ENCODE measurements at regions not wholly inside any gene's neighbourhood (a gene's known extent, or its start where the extent isn't known, plus 50 kb on each side); places are given as distances from the start of the nearest gene placed in this dataset.
A peak's percentile ranks its signal among the peaks of the same experiment; 100 is the strongest.

- H3K27me3 ChIP-seq (ENCODE audit: insufficient read depth, low read length, poor library complexity) = no peaks in the 10 kb centered on the region
- no peak overlapping the region for H4K5ac ChIP-seq (ENCODE audit: low read length)
- H3K4me3 ChIP-seq (ENCODE audit: low read length) = no peak overlapping the region
- no peak overlapping the region for H3K4me2 ChIP-seq (ENCODE audit: low read length)
- no peak overlapping the region for H3K18ac ChIP-seq (ENCODE audit: low read length)
- H3K79me1 ChIP-seq (ENCODE audit: low read length) = no peaks in the 10 kb centered on the region
- H2BK5ac ChIP-seq (ENCODE audit: low read length) = no peak overlapping the region
- no peak overlapping the region for H3K56ac ChIP-seq (ENCODE audit: low read length)
- WGBS (ENCODE audit: extremely low coverage, insufficient coverage, low lambda C conversion rate) = no CpG with 5 or more reads among the region's 5 CpGs
- H2AK5ac ChIP-seq (ENCODE audit: low read length) = no peak overlapping the region
- H3K4me1 ChIP-seq (ENCODE audit: control insufficient read depth, low read depth, low read length) = no peaks in the 10 kb centered on the region
- no peak overlapping the region for H2BK120ac ChIP-seq (ENCODE audit: low read depth, low read length)
- H3K23ac ChIP-seq (ENCODE audit: low read length) = no peak overlapping the region
- no peak overlapping the region for H2BK15ac ChIP-seq (replicated peaks; ENCODE audit: low read depth)
- H3K36me3 ChIP-seq (ENCODE audit: control insufficient read depth, insufficient read depth, low read length) = no peaks in the 10 kb centered on the region
- H3K9ac ChIP-seq (ENCODE audit: low read length) = no peak overlapping the region
- no peak for DNase-seq
- no peak overlapping the region for H4K8ac ChIP-seq (ENCODE audit: low read depth, low read length)
- no peak overlapping the region for H3K27ac ChIP-seq (ENCODE audit: low read depth, low read length)
- H3K79me2 ChIP-seq (ENCODE audit: control insufficient read depth, insufficient read depth, low read length) = no peaks in the 10 kb centered on the region
- no peak overlapping the region for H3K4ac ChIP-seq (ENCODE audit: low read depth, low read length)
Measured at GRCh38 chr13:50156561-50157127, 141.4 kb downstream of the KCNRG start.

- DNase-seq = no peak
- WGBS (ENCODE audit: extremely low coverage, insufficient coverage, low lambda C conversion rate) = no CpG with 5 or more reads among the region's 4 CpGs
- H3K56ac ChIP-seq (ENCODE audit: low read length) = no peak overlapping the region
- H3K23ac ChIP-seq (ENCODE audit: low read length) = no peak overlapping the region
- no peak overlapping the region for H3K18ac ChIP-seq (ENCODE audit: low read length)
- no peak overlapping the region for H2BK15ac ChIP-seq (replicated peaks; ENCODE audit: low read depth)
- no peak overlapping the region for H3K4ac ChIP-seq (ENCODE audit: low read depth, low read length)
- no peak overlapping the region for H3K4me3 ChIP-seq (ENCODE audit: low read length)
- H3K27ac ChIP-seq (ENCODE audit: low read depth, low read length) = no peak overlapping the region
- no peak overlapping the region for H4K5ac ChIP-seq (ENCODE audit: low read length)
- H3K27me3 ChIP-seq (ENCODE audit: insufficient read depth, low read length, poor library complexity) = no peaks in the 10 kb centered on the region
- H3K9ac ChIP-seq (ENCODE audit: low read length) = no peak overlapping the region
- H3K79me1 ChIP-seq (ENCODE audit: low read length) = no peaks in the 10 kb centered on the region
- H3K4me1 ChIP-seq (ENCODE audit: control insufficient read depth, low read depth, low read length) = no peaks in the 10 kb centered on the region
- H2AK5ac ChIP-seq (ENCODE audit: low read length) = no peak overlapping the region
- no peak overlapping the region for H2BK120ac ChIP-seq (ENCODE audit: low read depth, low read length)
- H3K36me3 ChIP-seq (ENCODE audit: control insufficient read depth, insufficient read depth, low read length) = no peaks in the 10 kb centered on the region
- H2BK5ac ChIP-seq (ENCODE audit: low read length) = no peak overlapping the region
- H3K79me2 ChIP-seq (ENCODE audit: control insufficient read depth, insufficient read depth, low read length) = no peaks in the 10 kb centered on the region
- H4K8ac ChIP-seq (ENCODE audit: low read depth, low read length) = no peak overlapping the region
- no peak overlapping the region for H3K4me2 ChIP-seq (ENCODE audit: low read length)
Measured at GRCh38 chr13:50158385-50159165, 143.3 kb downstream of the KCNRG start.

DNA sequence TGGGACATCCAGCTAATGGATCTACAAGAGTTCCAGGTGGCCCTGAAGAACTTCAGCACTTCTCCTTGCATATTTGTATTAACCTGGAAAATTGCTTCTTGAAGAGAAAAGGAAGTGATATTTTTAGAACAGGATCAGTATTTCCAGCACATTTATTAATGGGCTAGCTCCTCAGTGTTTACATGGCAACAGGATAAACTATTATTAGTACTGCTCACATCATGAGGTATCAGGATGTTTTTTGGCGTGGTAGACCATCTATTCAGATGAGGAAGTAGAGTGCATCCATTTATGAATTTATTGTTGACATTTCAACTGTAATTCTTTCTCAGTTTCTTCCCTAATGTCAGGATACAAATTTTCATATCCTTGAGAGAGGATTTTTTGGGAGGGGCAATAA lies 144.4 kb downstream of the KCNRG start:
- Histone ChIP-seq H3K36me3 (ENCODE audit: control insufficient read depth, insufficient read depth, low read length) (no peaks in the 10 kb centered on the region), H4K8ac (ENCODE audit: low read depth, low read length) (no peak overlapping the region), H2AK5ac (ENCODE audit: low read length) (no peak overlapping the region), H3K56ac (ENCODE audit: low read length) (no peak overlapping the region), H2BK5ac (ENCODE audit: low read length) (no peak overlapping the region), H3K4me2 (ENCODE audit: low read length) (no peak overlapping the region), H3K23ac (ENCODE audit: low read length) (no peak overlapping the region), H3K4ac (ENCODE audit: low read depth, low read length) (no peak overlapping the region), H2BK15ac (replicated peaks; ENCODE audit: low read depth) (no peak overlapping the region), H4K5ac (ENCODE audit: low read length) (no peak overlapping the region), H3K18ac (ENCODE audit: low read length) (no peak overlapping the region), H2BK120ac (ENCODE audit: low read depth, low read length) (no peak overlapping the region), H3K9ac (ENCODE audit: low read length) (no peak overlapping the region), H3K79me1 (ENCODE audit: low read length) (no peaks in the 10 kb centered on the region), H3K27me3 (ENCODE audit: insufficient read depth, low read length, poor library complexity) (no peaks in the 10 kb centered on the region), H3K27ac (ENCODE audit: low read depth, low read length) (no peak overlapping the region), H3K4me3 (ENCODE audit: low read length) (no peak overlapping the region), H3K79me2 (ENCODE audit: control insufficient read depth, insufficient read depth, low read length) (no peaks in the 10 kb centered on the region), H3K4me1 (ENCODE audit: control insufficient read depth, low read depth, low read length) (no peaks in the 10 kb centered on the region)
- WGBS (ENCODE audit: extremely low coverage, insufficient coverage, low lambda C conversion rate) = no CpG with 5 or more reads among the region's 1 CpG
- DNase-seq = no peak

DNA sequence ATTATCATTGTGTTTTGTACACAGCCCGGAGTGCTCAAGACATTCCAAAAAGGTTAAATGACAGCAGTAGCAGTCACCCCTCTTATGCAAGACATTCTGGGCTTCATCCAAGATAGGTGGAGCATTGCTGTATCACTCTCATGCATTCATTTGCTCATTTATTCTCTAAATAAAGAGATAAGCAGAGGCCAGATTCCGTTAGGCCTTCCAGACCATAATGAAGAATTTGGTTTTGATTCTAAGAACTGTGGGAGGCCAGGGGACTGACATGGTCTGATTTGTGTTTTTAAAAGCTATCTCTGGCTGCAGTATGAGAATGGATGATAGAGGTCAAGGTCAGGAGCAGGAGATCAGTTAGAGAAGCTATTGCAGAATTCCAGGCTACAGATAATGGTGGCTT lies 145.8 kb downstream of the KCNRG start:
- no peaks in the 10 kb centered on the region for H3K79me1 ChIP-seq (ENCODE audit: low read length)
- no peak overlapping the region for H2BK5ac ChIP-seq (ENCODE audit: low read length)
- no peak overlapping the region for H3K27ac ChIP-seq (ENCODE audit: low read depth, low read length)
- H2BK15ac ChIP-seq (replicated peaks; ENCODE audit: low read depth) = no peak overlapping the region
- no CpG with 5 or more reads among the region's 2 CpGs for WGBS (ENCODE audit: extremely low coverage, insufficient coverage, low lambda C conversion rate)
- H3K4me1 ChIP-seq (ENCODE audit: control insufficient read depth, low read depth, low read length) = no peaks in the 10 kb centered on the region
- H3K9ac ChIP-seq (ENCODE audit: low read length) = no peak overlapping the region
- H2AK5ac ChIP-seq (ENCODE audit: low read length) = no peak overlapping the region
- no peak overlapping the region for H3K18ac ChIP-seq (ENCODE audit: low read length)
- no peak for DNase-seq
- no peak overlapping the region for H4K5ac ChIP-seq (ENCODE audit: low read length)
- H3K4me3 ChIP-seq (ENCODE audit: low read length) = no peak overlapping the region
- H3K79me2 ChIP-seq (ENCODE audit: control insufficient read depth, insufficient read depth, low read length) = no peaks in the 10 kb centered on the region
- no peak overlapping the region for H2BK120ac ChIP-seq (ENCODE audit: low read depth, low read length)
- H3K4me2 ChIP-seq (ENCODE audit: low read length) = no peak overlapping the region
- H3K23ac ChIP-seq (ENCODE audit: low read length) = no peak overlapping the region
- H3K36me3 ChIP-seq (ENCODE audit: control insufficient read depth, insufficient read depth, low read length) = no peaks in the 10 kb centered on the region
- H3K56ac ChIP-seq (ENCODE audit: low read length) = no peak overlapping the region
- H3K4ac ChIP-seq (ENCODE audit: low read depth, low read length) = no peak overlapping the region
- H3K27me3 ChIP-seq (ENCODE audit: insufficient read depth, low read length, poor library complexity) = no peaks in the 10 kb centered on the region
- no peak overlapping the region for H4K8ac ChIP-seq (ENCODE audit: low read depth, low read length)

- no peaks in the 10 kb centered on the region for H3K79me2 ChIP-seq (ENCODE audit: control insufficient read depth, insufficient read depth, low read length)
- no peak overlapping the region for H3K4me2 ChIP-seq (ENCODE audit: low read length)
- no CpG with 5 or more reads among the region's 4 CpGs for WGBS (ENCODE audit: extremely low coverage, insufficient coverage, low lambda C conversion rate)
- no peak overlapping the region for H4K5ac ChIP-seq (ENCODE audit: low read length)
- H2BK5ac ChIP-seq (ENCODE audit: low read length) = no peak overlapping the region
- H3K79me1 ChIP-seq (ENCODE audit: low read length) = no peaks in the 10 kb centered on the region
- H3K18ac ChIP-seq (ENCODE audit: low read length) = no peak overlapping the region
- no peak overlapping the region for H3K9ac ChIP-seq (ENCODE audit: low read length)
- no peak overlapping the region for H3K56ac ChIP-seq (ENCODE audit: low read length)
- H3K27me3 ChIP-seq (ENCODE audit: insufficient read depth, low read length, poor library complexity) = no peaks in the 10 kb centered on the region
- H3K4me1 ChIP-seq (ENCODE audit: control insufficient read depth, low read depth, low read length) = no peaks in the 10 kb centered on the region
- peak; percentile 14 for DNase-seq
- no peak overlapping the region for H3K4ac ChIP-seq (ENCODE audit: low read depth, low read length)
- H3K27ac ChIP-seq (ENCODE audit: low read depth, low read length) = no peak overlapping the region
- no peak overlapping the region for H2AK5ac ChIP-seq (ENCODE audit: low read length)
- no peak overlapping the region for H2BK15ac ChIP-seq (replicated peaks; ENCODE audit: low read depth)
- H4K8ac ChIP-seq (ENCODE audit: low read depth, low read length) = no peak overlapping the region
- no peaks in the 10 kb centered on the region for H3K36me3 ChIP-seq (ENCODE audit: control insufficient read depth, insufficient read depth, low read length)
- H2BK120ac ChIP-seq (ENCODE audit: low read depth, low read length) = no peak overlapping the region
- H3K23ac ChIP-seq (ENCODE audit: low read length) = no peak overlapping the region
- H3K4me3 ChIP-seq (ENCODE audit: low read length) = no peak overlapping the region
Measured at GRCh38 chr13:50162001-50162400, 146.8 kb downstream of the KCNRG start.

GRCh38 chr13:50162567-50162966 lies 147.3 kb downstream of the KCNRG start:
- H3K79me2 ChIP-seq (ENCODE audit: control insufficient read depth, insufficient read depth, low read length) = no peaks in the 10 kb centered on the region
- no peak overlapping the region for H3K27ac ChIP-seq (ENCODE audit: low read depth, low read length)
- H2BK5ac ChIP-seq (ENCODE audit: low read length) = no peak overlapping the region
- WGBS (ENCODE audit: extremely low coverage, insufficient coverage, low lambda C conversion rate) = no CpG with 5 or more reads among the region's 2 CpGs
- no peak overlapping the region for H4K5ac ChIP-seq (ENCODE audit: low read length)
- no peak overlapping the region for H3K9ac ChIP-seq (ENCODE audit: low read length)
- H2BK120ac ChIP-seq (ENCODE audit: low read depth, low read length) = no peak overlapping the region
- H2AK5ac ChIP-seq (ENCODE audit: low read length) = no peak overlapping the region
- no peak for DNase-seq
- no peak overlapping the region for H3K23ac ChIP-seq (ENCODE audit: low read length)
- H3K18ac ChIP-seq (ENCODE audit: low read length) = no peak overlapping the region
- H3K56ac ChIP-seq (ENCODE audit: low read length) = no peak overlapping the region
- H3K79me1 ChIP-seq (ENCODE audit: low read length) = no peaks in the 10 kb centered on the region
- no peaks in the 10 kb centered on the region for H3K36me3 ChIP-seq (ENCODE audit: control insufficient read depth, insufficient read depth, low read length)
- H2BK15ac ChIP-seq (replicated peaks; ENCODE audit: low read depth) = no peak overlapping the region
- no peak overlapping the region for H3K4me2 ChIP-seq (ENCODE audit: low read length)
- H3K4me1 ChIP-seq (ENCODE audit: control insufficient read depth, low read depth, low read length) = no peaks in the 10 kb centered on the region
- no peak overlapping the region for H3K4me3 ChIP-seq (ENCODE audit: low read length)
- no peak overlapping the region for H3K4ac ChIP-seq (ENCODE audit: low read depth, low read length)
- no peak overlapping the region for H4K8ac ChIP-seq (ENCODE audit: low read depth, low read length)
- no peaks in the 10 kb centered on the region for H3K27me3 ChIP-seq (ENCODE audit: insufficient read depth, low read length, poor library complexity)
